K562 (cell line): ENCODE measurements at regions not wholly inside any gene's neighbourhood (a gene's known extent, or its start where the extent isn't known, plus 50 kb on each side); places are given as distances from the start of the nearest gene placed in this dataset.

Experiments
- CXXC5 ChIP-seq: fragments of 250-450 bp; sonication (Bioruptor Pico); IDR thresholded peaks from 2 replicates; pipeline ENCODE4 v1.8.0; 2022; ENCODE audit warnings: inconsistent platforms, mild to moderate bottlenecking, moderate library complexity
- EZH2 ChIP-seq: IDR thresholded peaks from 2 replicates; pipeline ENCODE4 v1.6.1; 2012; ENCODE audit warnings: low read depth, mild to moderate bottlenecking, inconsistent platforms, low read length, borderline replicate concordance
- HDAC2 ChIP-seq: fragments of 450-650 bp; IDR thresholded peaks from 2 replicates; pipeline ENCODE4 v1.6.1; 2016; ENCODE audit warnings: mild to moderate bottlenecking
- HMG20A ChIP-seq: fragments of 450-650 bp; formaldehyde crosslinking; conservative IDR thresholded peaks from 2 replicates; pipeline ENCODE4 v1.4.0; 2020; ENCODE audit warnings: mild to moderate bottlenecking, mixed read lengths
- NR3C1 ChIP-seq: sonication (generic); formaldehyde crosslinking; IDR thresholded peaks from 2 replicates; pipeline ENCODE4 v1.8.1; 2022; ENCODE audit warnings: missing genetic modification reagents
- RBFOX2 ChIP-seq: fragments of 200-400 bp; formaldehyde crosslinking; IDR thresholded peaks from 2 replicates; pipeline ENCODE4 v1.6.1; 2017; ENCODE audit warnings: low read depth, mild to moderate bottlenecking, low read length, moderate library complexity
- RBM15 ChIP-seq: fragments of 200-400 bp; formaldehyde crosslinking; IDR thresholded peaks from 2 replicates; pipeline ENCODE4 v1.6.1; 2018; ENCODE audit warnings: mild to moderate bottlenecking, low read length, moderate library complexity; ENCODE audit not compliant: insufficient read depth
- SMAD3 ChIP-seq: fragments of 450-650 bp; formaldehyde crosslinking; conservative IDR thresholded peaks from 2 replicates; pipeline ENCODE4 v1.4.0; 2020; ENCODE audit warnings: mild to moderate bottlenecking
- TCF3 ChIP-seq: sonication (generic); formaldehyde crosslinking; IDR thresholded peaks from 2 replicates; pipeline ENCODE4 v1.4.0; 2020; ENCODE audit warnings: mild to moderate bottlenecking, missing genetic modification reagents
- TF ChIP-seq, protein P1 (sequence below), 3 experiments: fragments of 200-800 bp in 1 of 3; fragments of 250-450 bp in 1 of 3; fragments of 450-650 bp in 1 of 3; sonication (Bioruptor Pico) in 1 of 3; sonication (Bioruptor generic) in 1 of 3; formaldehyde crosslinking in 1 of 3; IDR thresholded peaks; 2 replicates each; pipeline versions ENCODE4 v1.6.1 to v1.8.0; 2016 to 2022; ENCODE audit warnings: mild to moderate bottlenecking in 2 of 3, missing genetic modification characterization in 2 of 3, missing compliant biosample characterization in 1 of 3, moderate library complexity in 1 of 3
- TF ChIP-seq, protein P2 (sequence below): IDR thresholded peaks from 2 replicates; pipeline ENCODE4 v1.6.1; 2014; ENCODE audit warnings: antibody characterized with exemption
- TF ChIP-seq, protein P3 (sequence below): fragments of 450-650 bp; IDR thresholded peaks from 2 replicates; pipeline ENCODE4 v1.6.1; 2018; ENCODE audit warnings: mild to moderate bottlenecking, low read depth; ENCODE audit not compliant: partially characterized antibody
- TF ChIP-seq, protein P4 (sequence below): fragments of 450-650 bp; conservative IDR thresholded peaks from 2 replicates; pipeline ENCODE4 v1.6.1; 2016; ENCODE audit warnings: missing genetic modification characterization, low read depth, mild to moderate bottlenecking, control low read depth, missing compliant biosample characterization
- TF ChIP-seq, protein P5 (sequence below): fragments of 450-650 bp; IDR thresholded peaks from 2 replicates; pipeline ENCODE4 v1.6.1; 2017; ENCODE audit warnings: antibody characterized with exemption

DNA sequence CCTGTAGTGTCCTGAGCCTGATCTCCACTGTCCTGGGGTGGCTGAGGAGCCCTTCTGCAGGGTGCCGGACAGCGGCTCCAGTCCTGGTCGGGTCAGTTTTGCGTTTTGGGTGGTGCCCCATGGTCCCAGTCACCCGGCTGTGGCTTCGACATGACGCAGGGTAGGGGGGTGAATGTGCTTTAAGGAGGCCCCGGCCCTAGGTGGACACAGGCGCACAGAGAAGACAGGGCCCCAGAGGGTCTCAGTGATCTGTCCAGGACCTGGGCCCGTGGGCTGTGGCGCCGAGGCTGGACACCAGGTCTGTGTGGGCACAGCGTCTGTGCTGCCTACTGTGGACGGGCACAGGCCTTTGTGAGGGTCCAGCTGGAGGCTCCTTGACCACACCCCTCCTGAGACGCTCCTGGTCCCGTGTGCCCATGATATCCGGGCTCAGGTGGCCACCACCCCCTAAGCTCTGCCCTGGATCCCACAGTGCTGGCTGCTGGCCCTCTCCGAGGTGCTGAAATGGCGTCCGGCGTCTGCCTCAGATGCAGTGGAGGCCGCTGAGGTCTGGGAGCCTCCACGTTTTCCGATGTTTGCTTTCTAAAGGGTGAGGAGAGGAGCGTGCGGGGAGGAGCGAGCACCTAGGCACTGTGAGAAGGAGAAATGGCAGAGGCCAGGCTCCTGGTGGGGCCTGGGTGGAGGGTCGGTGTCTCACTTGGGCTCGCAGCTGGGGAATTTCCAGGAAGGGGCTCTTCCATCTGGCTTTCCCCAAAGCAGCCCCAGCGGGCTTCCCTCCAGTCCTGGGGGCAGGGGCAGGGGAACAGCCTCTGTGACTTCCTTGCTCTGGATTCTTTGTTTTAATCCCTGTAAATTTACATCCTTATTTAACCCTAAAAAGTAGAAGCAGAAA lies 56.1 kb upstream of the ACSF3 start (continued):
- TF ChIP-seq, protein P1, sequence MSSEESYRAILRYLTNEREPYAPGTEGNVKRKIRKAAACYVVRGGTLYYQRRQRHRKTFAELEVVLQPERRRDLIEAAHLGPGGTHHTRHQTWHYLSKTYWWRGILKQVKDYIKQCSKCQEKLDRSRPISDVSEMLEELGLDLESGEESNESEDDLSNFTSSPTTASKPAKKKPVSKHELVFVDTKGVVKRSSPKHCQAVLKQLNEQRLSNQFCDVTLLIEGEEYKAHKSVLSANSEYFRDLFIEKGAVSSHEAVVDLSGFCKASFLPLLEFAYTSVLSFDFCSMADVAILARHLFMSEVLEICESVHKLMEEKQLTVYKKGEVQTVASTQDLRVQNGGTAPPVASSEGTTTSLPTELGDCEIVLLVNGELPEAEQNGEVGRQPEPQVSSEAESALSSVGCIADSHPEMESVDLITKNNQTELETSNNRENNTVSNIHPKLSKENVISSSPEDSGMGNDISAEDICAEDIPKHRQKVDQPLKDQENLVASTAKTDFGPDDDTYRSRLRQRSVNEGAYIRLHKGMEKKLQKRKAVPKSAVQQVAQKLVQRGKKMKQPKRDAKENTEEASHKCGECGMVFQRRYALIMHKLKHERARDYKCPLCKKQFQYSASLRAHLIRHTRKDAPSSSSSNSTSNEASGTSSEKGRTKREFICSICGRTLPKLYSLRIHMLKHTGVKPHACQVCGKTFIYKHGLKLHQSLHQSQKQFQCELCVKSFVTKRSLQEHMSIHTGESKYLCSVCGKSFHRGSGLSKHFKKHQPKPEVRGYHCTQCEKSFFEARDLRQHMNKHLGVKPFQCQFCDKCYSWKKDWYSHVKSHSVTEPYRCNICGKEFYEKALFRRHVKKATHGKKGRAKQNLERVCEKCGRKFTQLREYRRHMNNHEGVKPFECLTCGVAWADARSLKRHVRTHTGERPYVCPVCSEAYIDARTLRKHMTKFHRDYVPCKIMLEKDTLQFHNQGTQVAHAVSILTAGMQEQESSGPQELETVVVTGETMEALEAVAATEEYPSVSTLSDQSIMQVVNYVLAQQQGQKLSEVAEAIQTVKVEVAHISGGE (CRISPR knock-in tag; IDR thresholded peaks at IDR 0.05): 0 out of 6 replicates have a peak, but pooled peaks of 1 of the 3 experiments have one; percentile 21
- TF ChIP-seq, protein P2, sequence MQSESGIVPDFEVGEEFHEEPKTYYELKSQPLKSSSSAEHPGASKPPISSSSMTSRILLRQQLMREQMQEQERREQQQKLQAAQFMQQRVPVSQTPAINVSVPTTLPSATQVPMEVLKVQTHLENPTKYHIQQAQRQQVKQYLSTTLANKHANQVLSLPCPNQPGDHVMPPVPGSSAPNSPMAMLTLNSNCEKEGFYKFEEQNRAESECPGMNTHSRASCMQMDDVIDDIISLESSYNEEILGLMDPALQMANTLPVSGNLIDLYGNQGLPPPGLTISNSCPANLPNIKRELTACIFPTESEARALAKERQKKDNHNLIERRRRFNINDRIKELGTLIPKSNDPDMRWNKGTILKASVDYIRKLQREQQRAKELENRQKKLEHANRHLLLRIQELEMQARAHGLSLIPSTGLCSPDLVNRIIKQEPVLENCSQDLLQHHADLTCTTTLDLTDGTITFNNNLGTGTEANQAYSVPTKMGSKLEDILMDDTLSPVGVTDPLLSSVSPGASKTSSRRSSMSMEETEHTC: no peak
- peak; percentile 51; the same call in 1 of the 2 replicates for TF ChIP-seq NR3C1 (CRISPR knock-in tag)
- TF ChIP-seq, protein P3, sequence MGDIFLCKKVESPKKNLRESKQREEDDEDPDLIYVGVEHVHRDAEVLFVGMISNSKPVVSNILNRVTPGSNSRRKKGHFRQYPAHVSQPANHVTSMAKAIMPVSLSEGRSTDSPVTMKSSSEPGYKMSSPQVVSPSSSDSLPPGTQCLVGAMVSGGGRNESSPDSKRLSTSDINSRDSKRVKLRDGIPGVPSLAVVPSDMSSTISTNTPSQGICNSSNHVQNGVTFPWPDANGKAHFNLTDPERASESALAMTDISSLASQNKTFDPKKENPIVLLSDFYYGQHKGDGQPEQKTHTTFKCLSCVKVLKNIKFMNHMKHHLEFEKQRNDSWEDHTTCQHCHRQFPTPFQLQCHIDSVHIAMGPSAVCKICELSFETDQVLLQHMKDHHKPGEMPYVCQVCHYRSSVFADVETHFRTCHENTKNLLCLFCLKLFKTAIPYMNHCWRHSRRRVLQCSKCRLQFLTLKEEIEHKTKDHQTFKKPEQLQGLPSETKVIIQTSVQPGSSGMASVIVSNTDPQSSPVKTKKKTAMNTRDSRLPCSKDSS: no peak
- no peak for TF ChIP-seq RBFOX2
- no peak for TF ChIP-seq TCF3
- TF ChIP-seq, protein P4, sequence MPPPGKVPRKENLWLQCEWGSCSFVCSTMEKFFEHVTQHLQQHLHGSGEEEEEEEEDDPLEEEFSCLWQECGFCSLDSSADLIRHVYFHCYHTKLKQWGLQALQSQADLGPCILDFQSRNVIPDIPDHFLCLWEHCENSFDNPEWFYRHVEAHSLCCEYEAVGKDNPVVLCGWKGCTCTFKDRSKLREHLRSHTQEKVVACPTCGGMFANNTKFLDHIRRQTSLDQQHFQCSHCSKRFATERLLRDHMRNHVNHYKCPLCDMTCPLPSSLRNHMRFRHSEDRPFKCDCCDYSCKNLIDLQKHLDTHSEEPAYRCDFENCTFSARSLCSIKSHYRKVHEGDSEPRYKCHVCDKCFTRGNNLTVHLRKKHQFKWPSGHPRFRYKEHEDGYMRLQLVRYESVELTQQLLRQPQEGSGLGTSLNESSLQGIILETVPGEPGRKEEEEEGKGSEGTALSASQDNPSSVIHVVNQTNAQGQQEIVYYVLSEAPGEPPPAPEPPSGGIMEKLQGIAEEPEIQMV (tag): no peak
- TF ChIP-seq, protein P5, sequence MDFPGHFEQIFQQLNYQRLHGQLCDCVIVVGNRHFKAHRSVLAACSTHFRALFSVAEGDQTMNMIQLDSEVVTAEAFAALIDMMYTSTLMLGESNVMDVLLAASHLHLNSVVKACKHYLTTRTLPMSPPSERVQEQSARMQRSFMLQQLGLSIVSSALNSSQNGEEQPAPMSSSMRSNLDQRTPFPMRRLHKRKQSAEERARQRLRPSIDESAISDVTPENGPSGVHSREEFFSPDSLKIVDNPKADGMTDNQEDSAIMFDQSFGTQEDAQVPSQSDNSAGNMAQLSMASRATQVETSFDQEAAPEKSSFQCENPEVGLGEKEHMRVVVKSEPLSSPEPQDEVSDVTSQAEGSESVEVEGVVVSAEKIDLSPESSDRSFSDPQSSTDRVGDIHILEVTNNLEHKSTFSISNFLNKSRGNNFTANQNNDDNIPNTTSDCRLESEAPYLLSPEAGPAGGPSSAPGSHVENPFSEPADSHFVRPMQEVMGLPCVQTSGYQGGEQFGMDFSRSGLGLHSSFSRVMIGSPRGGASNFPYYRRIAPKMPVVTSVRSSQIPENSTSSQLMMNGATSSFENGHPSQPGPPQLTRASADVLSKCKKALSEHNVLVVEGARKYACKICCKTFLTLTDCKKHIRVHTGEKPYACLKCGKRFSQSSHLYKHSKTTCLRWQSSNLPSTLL: no peak
- peak; percentile 32; the same call in 1 of the 2 replicates for TF ChIP-seq CXXC5 (CRISPR knock-in tag)
- TF ChIP-seq EZH2: no peak
- peak; percentile 55; the same call in 1 of the 2 replicates for TF ChIP-seq HDAC2
- TF ChIP-seq HMG20A: no peak
- TF ChIP-seq SMAD3 (CRISPR knock-in tag): no peak
- TF ChIP-seq RBM15: no peak
